Choroid plexus epithelial cell (primary cell): ENCODE measurements at regions not wholly inside any gene's neighbourhood (a gene's known extent, or its start where the extent isn't known, plus 50 kb on each side); places are given as distances from the start of the nearest gene placed in this dataset.

Source experiments
- DNase-seq: peaks from one replicate; pipeline ENCODE4 v3.0.0-alpha.2; 2010; ENCODE audit warnings: low read depth
- H3K4me3 ChIP-seq: 2 replicates; pipeline ENCODE4 v1.5.1; 2011; ENCODE audit warnings: low read depth, mild to moderate bottlenecking, control low read depth, low read length, moderate library complexity
- TF ChIP-seq, protein P1 (sequence below): conservative IDR thresholded peaks from 2 replicates; pipeline ENCODE4 v1.5.1; 2011; ENCODE audit warnings: low read depth, mild to moderate bottlenecking, control low read depth, inconsistent platforms, low read length, moderate library complexity

DNA sequence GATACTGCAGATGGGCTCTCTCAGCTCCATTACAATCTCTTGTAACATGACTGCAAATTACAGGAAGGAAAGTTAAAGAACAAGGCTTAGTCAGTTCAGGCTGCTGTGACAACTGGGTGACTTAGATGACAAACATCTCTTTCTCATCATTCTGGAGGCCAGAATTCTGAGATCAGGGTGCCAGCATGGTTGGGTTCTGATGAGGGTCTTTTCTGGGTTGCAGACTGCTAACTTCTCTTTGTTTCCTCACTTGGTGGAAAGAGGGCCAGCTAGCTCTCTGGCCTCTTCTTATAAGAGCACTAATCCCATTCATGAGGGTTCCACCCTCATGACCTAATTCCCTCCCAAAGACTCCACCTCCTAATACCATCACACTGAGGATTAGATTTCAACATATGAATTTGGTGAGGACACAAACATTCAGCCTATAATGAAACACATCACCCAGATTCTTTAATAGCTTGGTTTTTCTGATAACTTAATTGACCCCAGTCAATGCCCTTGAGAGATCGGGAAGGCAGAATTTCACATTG is 73.6 kb upstream of the MAMDC2 start:
- no peak overlapping the region for H3K4me3 ChIP-seq
- TF ChIP-seq, protein P1, sequence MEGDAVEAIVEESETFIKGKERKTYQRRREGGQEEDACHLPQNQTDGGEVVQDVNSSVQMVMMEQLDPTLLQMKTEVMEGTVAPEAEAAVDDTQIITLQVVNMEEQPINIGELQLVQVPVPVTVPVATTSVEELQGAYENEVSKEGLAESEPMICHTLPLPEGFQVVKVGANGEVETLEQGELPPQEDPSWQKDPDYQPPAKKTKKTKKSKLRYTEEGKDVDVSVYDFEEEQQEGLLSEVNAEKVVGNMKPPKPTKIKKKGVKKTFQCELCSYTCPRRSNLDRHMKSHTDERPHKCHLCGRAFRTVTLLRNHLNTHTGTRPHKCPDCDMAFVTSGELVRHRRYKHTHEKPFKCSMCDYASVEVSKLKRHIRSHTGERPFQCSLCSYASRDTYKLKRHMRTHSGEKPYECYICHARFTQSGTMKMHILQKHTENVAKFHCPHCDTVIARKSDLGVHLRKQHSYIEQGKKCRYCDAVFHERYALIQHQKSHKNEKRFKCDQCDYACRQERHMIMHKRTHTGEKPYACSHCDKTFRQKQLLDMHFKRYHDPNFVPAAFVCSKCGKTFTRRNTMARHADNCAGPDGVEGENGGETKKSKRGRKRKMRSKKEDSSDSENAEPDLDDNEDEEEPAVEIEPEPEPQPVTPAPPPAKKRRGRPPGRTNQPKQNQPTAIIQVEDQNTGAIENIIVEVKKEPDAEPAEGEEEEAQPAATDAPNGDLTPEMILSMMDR = no peak
- no peak for DNase-seq

DNA sequence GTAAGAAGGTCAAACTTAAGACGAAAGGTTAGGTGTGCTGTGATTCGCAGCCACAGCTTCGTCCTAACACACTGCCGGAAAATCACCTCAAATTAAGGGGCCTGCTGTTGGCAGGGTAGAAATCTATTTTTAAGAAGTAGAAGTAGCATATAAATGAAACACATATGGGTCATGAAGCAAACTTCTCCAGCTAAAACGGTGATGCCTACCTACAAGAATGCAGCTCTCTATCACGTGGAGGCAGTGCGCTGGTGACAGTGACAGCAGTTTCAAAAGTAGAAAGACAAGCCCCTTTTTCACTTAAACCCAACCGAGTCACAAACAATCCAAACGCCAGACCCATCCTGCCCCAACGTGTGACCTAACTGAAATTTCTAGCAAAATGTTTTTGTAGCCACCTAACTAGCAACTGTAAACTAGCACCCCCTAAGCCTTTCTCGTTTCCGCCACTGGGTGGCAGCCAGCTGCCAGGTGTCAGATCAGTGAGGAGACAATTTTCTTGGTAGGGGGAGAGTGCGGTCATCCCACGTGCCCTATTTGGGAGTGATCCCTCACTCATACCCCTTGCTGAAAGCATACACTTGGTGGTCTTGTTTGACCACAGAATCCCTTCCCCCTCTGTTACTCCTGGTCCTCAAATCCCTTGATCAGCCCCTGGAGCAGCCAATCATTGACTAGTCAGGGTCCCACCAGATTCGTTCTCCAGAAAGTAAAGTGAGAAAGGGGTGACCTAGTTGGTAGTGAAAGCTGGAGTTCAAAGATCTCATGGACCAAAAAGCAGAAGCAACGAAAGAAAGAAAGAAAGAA is 71.8 kb upstream of the MAMDC2 start:
- H3K4me3 ChIP-seq = no peak overlapping the region
- TF ChIP-seq, protein P1 = peak; percentile 99
- DNase-seq = peak; percentile 80

DNA sequence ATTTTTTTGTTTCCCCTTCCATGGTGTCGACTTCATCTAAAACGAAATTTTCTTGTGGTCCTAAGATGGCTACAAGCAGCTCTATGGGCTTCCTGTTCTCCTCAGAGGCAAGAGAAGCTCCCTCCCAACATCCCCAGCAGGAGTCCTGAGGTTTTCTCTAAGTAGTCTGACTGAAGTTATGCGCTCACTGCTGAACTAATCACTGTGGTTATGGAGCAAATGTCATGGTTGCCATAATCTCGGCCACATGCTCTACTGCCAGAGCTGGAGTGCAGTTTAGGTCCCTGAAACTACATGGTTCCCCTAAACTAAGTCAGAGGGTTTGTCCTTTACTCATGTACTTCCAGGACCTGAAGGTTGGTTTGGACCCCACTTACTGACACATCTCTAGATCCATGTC is 68.0 kb upstream of the MAMDC2 start:
- H3K4me3 ChIP-seq = no peak overlapping the region
- DNase-seq = peak; percentile 89
- TF ChIP-seq, protein P1 = peak; percentile 44

DNA sequence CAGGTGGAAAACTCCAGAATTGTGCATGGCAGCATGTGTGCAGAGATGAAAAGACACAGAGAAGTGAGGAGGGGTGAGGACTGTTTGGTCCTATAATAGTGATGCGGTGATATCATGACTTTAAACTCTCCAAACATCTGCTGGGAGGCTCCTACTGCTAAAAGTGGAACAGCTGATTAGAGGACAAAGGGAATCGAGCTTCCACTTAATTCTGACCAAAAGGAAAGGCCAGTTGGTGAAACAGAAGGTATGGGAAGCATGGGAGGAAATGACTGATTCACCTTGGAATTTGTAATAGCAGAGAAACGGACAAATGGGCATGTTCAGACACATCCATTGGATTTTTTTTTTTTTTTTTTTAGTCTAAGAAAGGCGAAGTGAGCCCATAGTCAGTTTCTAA is 67.5 kb upstream of the MAMDC2 start:
- no peak overlapping the region for H3K4me3 ChIP-seq
- peak; percentile 90 for DNase-seq
- TF ChIP-seq, protein P1 = no peak

DNA sequence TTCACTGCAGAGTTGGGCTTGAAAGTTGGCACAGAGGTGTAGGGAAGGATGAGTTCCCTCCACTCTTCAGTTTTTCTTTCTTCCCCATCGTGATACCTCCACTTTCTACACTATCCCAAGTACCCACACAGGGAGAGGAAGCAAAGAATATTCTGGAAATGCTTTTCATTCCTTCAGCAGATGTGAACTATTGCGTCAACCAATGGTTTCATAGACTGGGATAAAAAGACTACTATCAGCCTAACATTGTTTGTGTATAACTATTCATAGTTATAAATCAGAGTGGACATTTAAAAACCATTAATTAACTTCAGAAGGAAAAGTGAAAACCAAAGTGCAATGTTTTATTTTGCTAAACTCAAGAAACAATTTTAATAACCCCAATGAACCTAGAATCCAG is 63.6 kb upstream of the MAMDC2 start:
- DNase-seq = peak; percentile 32
- TF ChIP-seq, protein P1 = no peak

DNA sequence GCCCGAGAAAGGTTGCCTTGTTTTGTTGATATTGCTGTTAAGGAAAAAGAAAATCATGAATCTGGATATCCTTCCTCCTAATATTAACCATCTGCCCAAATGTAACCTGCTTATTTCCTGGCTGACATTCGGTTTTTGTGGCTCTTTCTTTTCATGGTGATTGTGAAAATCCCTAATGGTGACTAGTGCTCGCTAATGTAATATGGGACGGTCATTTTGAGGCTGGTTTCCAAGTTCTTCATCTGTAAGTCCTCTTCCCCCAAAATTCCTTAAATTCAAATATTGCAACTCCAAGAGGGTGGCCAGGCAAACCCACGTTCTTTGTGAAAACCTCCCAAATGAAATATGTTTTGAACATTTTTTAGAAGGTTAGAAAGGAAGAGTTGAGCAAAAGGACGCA is 63.1 kb upstream of the MAMDC2 start:
- H3K4me3 ChIP-seq = no peak overlapping the region
- DNase-seq = no peak
- TF ChIP-seq, protein P1 = no peak

More for the DNA sequence above, 63.6 kb upstream of the MAMDC2 start:
- no peak overlapping the region for H3K4me3 ChIP-seq
